HEK293 (cell line): ENCODE measurements at regions not wholly inside any gene's neighbourhood (a gene's known extent, or its start where the extent isn't known, plus 50 kb on each side); places are given as distances from the start of the nearest gene placed in this dataset.

Source experiments
- CTCF ChIA-PET: fragments of 350-600 bp; formaldehyde crosslinking; extraction: SDS; loops from one replicate; lab custom pipeline; 2021; ENCODE audit warnings: antibody characterized with exemption; lab: Yijun Ruan, JAX
- POLR2A ChIA-PET: fragments of 300-600 bp; formaldehyde crosslinking; extraction: SDS; loops from one replicate; lab custom pipeline; 2020; ENCODE audit warnings: antibody characterized with exemption, inconsistent platforms; lab: Yijun Ruan, JAX
- H3K27ac ChIP-seq: fragments of 200-500 bp; sonication (Bioruptor generic); 2 replicates; pipeline ENCODE4 v1.5.1; 2014; ENCODE audit warnings: low read depth, low read length, control low read depth, inconsistent platforms; ENCODE audit errors: extremely low read depth
- H3K36me3 ChIP-seq, 2 experiments: fragments of 200-500 bp in 1 of 2; sonication (Bioruptor generic) in 1 of 2; 1 replicate in 1 of 2; 2 replicates in 1 of 2; pipeline ENCODE4 v1.5.1; 2014 to 2017; ENCODE audit warnings: inconsistent platforms in 2 of 2, low read length in 2 of 2; ENCODE audit not compliant: control insufficient read depth in 2 of 2, insufficient read depth in 1 of 2
- H3K4me1 ChIP-seq: fragments of 200-500 bp; sonication (Bioruptor generic); 2 replicates; pipeline ENCODE4 v1.5.1; 2014; ENCODE audit warnings: mild to moderate bottlenecking, low read length, inconsistent platforms; ENCODE audit not compliant: control insufficient read depth, insufficient read depth
- H3K4me3 ChIP-seq: 2 replicates; pipeline ENCODE4 v1.5.1; 2011; ENCODE audit warnings: low read depth, mild to moderate bottlenecking, control low read depth, low read length, moderate library complexity
- H3K9me3 ChIP-seq: fragments of 200-500 bp; sonication (Bioruptor generic); 2 replicates; pipeline ENCODE4 v1.5.1; 2014; ENCODE audit warnings: low read depth, low read length, inconsistent platforms; ENCODE audit not compliant: control insufficient read depth, insufficient read depth
- ATF2 ChIP-seq: fragments of 450-650 bp; formaldehyde crosslinking; IDR thresholded peaks from 2 replicates; pipeline ENCODE4 v1.5.1; 2016; ENCODE audit warnings: missing biosample characterization, missing genetic modification characterization, low read depth
- EGR2 ChIP-seq: fragments of 450-650 bp; formaldehyde crosslinking; IDR thresholded peaks from 2 replicates; pipeline ENCODE4 v1.5.1; 2016; ENCODE audit warnings: low read depth, missing biosample characterization, missing genetic modification characterization
- GFI1B ChIP-seq: fragments of 450-650 bp; formaldehyde crosslinking; IDR thresholded peaks from 2 replicates; pipeline ENCODE4 v1.5.1; 2016; ENCODE audit warnings: missing biosample characterization, missing genetic modification characterization
- MZF1 ChIP-seq: fragments of 450-650 bp; formaldehyde crosslinking; IDR thresholded peaks from 2 replicates; pipeline ENCODE4 v1.5.1; 2017; ENCODE audit warnings: missing biosample characterization, missing genetic modification characterization, borderline replicate concordance
- PATZ1 ChIP-seq: fragments of 450-650 bp; formaldehyde crosslinking; IDR thresholded peaks from 2 replicates; pipeline ENCODE4 v1.5.1; 2016; ENCODE audit warnings: missing biosample characterization, missing genetic modification characterization
- SCRT1 ChIP-seq: fragments of 450-650 bp; formaldehyde crosslinking; IDR thresholded peaks from 2 replicates; pipeline ENCODE4 v1.5.1; 2016; ENCODE audit warnings: missing biosample characterization, missing genetic modification characterization, borderline replicate concordance
- SCRT2 ChIP-seq: fragments of 450-650 bp; formaldehyde crosslinking; IDR thresholded peaks from 2 replicates; pipeline ENCODE4 v1.5.1; 2016; ENCODE audit warnings: missing biosample characterization, missing genetic modification characterization
- ZBTB1 ChIP-seq: fragments of 450-650 bp; formaldehyde crosslinking; IDR thresholded peaks from 2 replicates; pipeline ENCODE4 v1.5.1; 2016; ENCODE audit warnings: missing biosample characterization, missing genetic modification characterization
- ZBTB20 ChIP-seq: fragments of 450-650 bp; formaldehyde crosslinking; IDR thresholded peaks from 2 replicates; pipeline ENCODE4 v1.5.1; 2016; ENCODE audit warnings: missing biosample characterization, missing genetic modification characterization
- ZBTB21 ChIP-seq: fragments of 450-650 bp; formaldehyde crosslinking; IDR thresholded peaks from 2 replicates; pipeline ENCODE4 v1.5.1; 2017; ENCODE audit warnings: missing biosample characterization, missing genetic modification characterization
- ZBTB48 ChIP-seq: fragments of 450-650 bp; formaldehyde crosslinking; IDR thresholded peaks from 2 replicates; pipeline ENCODE4 v1.5.1; 2016; ENCODE audit warnings: missing biosample characterization, missing genetic modification characterization
- ZNF26 ChIP-seq: fragments of 450-650 bp; formaldehyde crosslinking; IDR thresholded peaks from 2 replicates; pipeline ENCODE4 v1.5.1; 2016; ENCODE audit warnings: missing biosample characterization, missing genetic modification characterization
- ZNF302 ChIP-seq: fragments of 450-650 bp; formaldehyde crosslinking; IDR thresholded peaks from 2 replicates; pipeline ENCODE4 v1.5.1; 2016; ENCODE audit warnings: missing biosample characterization, missing genetic modification characterization, low read depth
- ZNF324 ChIP-seq: fragments of 450-650 bp; formaldehyde crosslinking; IDR thresholded peaks from 2 replicates; pipeline ENCODE4 v1.5.1; 2016; ENCODE audit warnings: missing biosample characterization, missing genetic modification characterization
- ZNF335 ChIP-seq: fragments of 450-650 bp; formaldehyde crosslinking; conservative IDR thresholded peaks from 2 replicates; pipeline ENCODE4 v1.5.1; 2016; ENCODE audit warnings: missing biosample characterization, missing genetic modification characterization
- ZNF398 ChIP-seq: fragments of 450-650 bp; formaldehyde crosslinking; IDR thresholded peaks from 2 replicates; pipeline ENCODE4 v1.5.1; 2017; ENCODE audit warnings: missing biosample characterization, missing genetic modification characterization
- ZNF488 ChIP-seq: fragments of 450-650 bp; formaldehyde crosslinking; IDR thresholded peaks from 2 replicates; pipeline ENCODE4 v1.5.1; 2016; ENCODE audit warnings: missing biosample characterization, missing genetic modification characterization
- ZNF530 ChIP-seq: fragments of 450-650 bp; formaldehyde crosslinking; IDR thresholded peaks from 2 replicates; pipeline ENCODE4 v1.5.1; 2016; ENCODE audit warnings: low read depth, missing biosample characterization, missing genetic modification characterization
- ZNF76 ChIP-seq: fragments of 450-650 bp; formaldehyde crosslinking; IDR thresholded peaks from 2 replicates; pipeline ENCODE4; 2016; ENCODE audit warnings: low read depth, missing biosample characterization, missing genetic modification characterization, borderline replicate concordance
- ZXDB ChIP-seq: fragments of 450-650 bp; formaldehyde crosslinking; IDR thresholded peaks from 2 replicates; pipeline ENCODE4 v1.5.1; 2016; ENCODE audit warnings: missing biosample characterization, missing genetic modification characterization

- CTCF ChIA-PET: no interaction called here
- Histone ChIP-seq H3K4me3 (peak overlapping the region; percentile 75), H3K4me1 (no peaks in the 10 kb centered on the region), H3K9me3 (no peaks in the 10 kb centered on the region), H3K36me3 (peaks cover 5 to 32% of the 10 kb centered on the region in 2 experiments; a peak in 2 of 3 replicates), H3K27ac (peak overlapping the region; percentile 48; the same call in 1 of the 2 replicates)
- POLR2A ChIA-PET: interaction anchor here (1.2 kb wide), 2 partner anchors 13 to 55 kb away, joined by 3 to 8 read pairs; no protein-coding TSS in a partner anchor
- TF ChIP-seq ZBTB20: peak; percentile 60
- 0 out of 2 replicates have a peak, but pooled peaks have one; percentile 3 for TF ChIP-seq ZNF324 (tag by site-specific recombination)
- peak; percentile 21; the same call in 1 of the 2 replicates for TF ChIP-seq PATZ1 (tag by site-specific recombination)
- TF ChIP-seq ZNF335: peak; percentile 83
- TF ChIP-seq ZXDB (tag by site-specific recombination): no peak
- no peak for TF ChIP-seq ZNF26 (tag by site-specific recombination)
- no peak for TF ChIP-seq ZNF302 (tag by site-specific recombination)
- TF ChIP-seq ZBTB48 (tag by site-specific recombination): 0 out of 2 replicates have a peak, but pooled peaks have one; percentile 19
- TF ChIP-seq SCRT1: no peak
- no peak for TF ChIP-seq ATF2 (tag by site-specific recombination)
- TF ChIP-seq ZNF488 (tag by site-specific recombination): no peak
- TF ChIP-seq ZBTB21: no peak
- TF ChIP-seq SCRT2 (tag by site-specific recombination): peak; percentile 74
- TF ChIP-seq MZF1 (tag by site-specific recombination): no peak
- 0 out of 2 replicates have a peak, but pooled peaks have one; percentile 21 for TF ChIP-seq ZNF398 (tag by site-specific recombination)
- no peak for TF ChIP-seq ZBTB1 (tag by site-specific recombination)
- TF ChIP-seq ZNF76: peak; percentile 85
These were observed 589.1 kb downstream of the MTRR start for GRCh38 chr5:8458038-8458383.

GRCh38 chr5:8461543-8461942, 592.6 kb downstream of the MTRR start:
- POLR2A ChIA-PET: no interaction called here
- Histone ChIP-seq H3K4me1 (no peaks in the 10 kb centered on the region), H3K36me3 (peaks cover 5 to 32% of the 10 kb centered on the region in 2 experiments; a peak in 2 of 3 replicates), H3K27ac (no peak overlapping the region), H3K4me3 (no peak overlapping the region), H3K9me3 (no peaks in the 10 kb centered on the region; the same call in 1 of the 2 replicates)
- CTCF ChIA-PET: no interaction called here
- TF ChIP-seq ZNF530 (tag by site-specific recombination) (no peak), ZNF488 (tag by site-specific recombination) (no peak), EGR2 (tag by site-specific recombination) (no peak), GFI1B (tag by site-specific recombination) (no peak)
